ENCODE measurements at regions not wholly inside any gene's neighbourhood (a gene's known extent, or its start where the extent isn't known, plus 50 kb on each side); places are given as distances from the start of the nearest gene placed in this dataset.

- intact Hi-C loops (cut with DNase I) = no loop called here
- no peaks in the 10 kb centered on the region for H3K4me1 ChIP-seq (ENCODE audit: insufficient read depth)
- WGBS, 3 donors = 85 to 95% (median 94%) methylated on average over 4 of the region's 4 CpGs
- no peak overlapping the region for H3K27ac ChIP-seq
- no peaks in the 10 kb centered on the region for H3K36me3 ChIP-seq
- no peaks in the 10 kb centered on the region for H3K9me3 ChIP-seq
- no peak for TF ChIP-seq POLR2A (IDR thresholded peaks at IDR 0.05)
- TF ChIP-seq EP300 (IDR thresholded peaks at IDR 0.05) = no peak
- no peak for TF ChIP-seq CTCF (IDR thresholded peaks at IDR 0.05)
- no peak for DNase-seq
- peaks cover 4% of the 10 kb centered on the region for H3K27me3 ChIP-seq
- no peak overlapping the region for H3K4me3 ChIP-seq
Measured at GRCh38 chr9:80041821-80042220, 470.1 kb downstream of the TLE4 start.

GRCh38 chr9:80040457-80040856, 468.7 kb downstream of the TLE4 start:
- Histone ChIP-seq H3K36me3 (no peaks in the 10 kb centered on the region), H3K9me3 (no peaks in the 10 kb centered on the region), H3K4me3 (no peak overlapping the region), H3K27me3 (peaks cover 4% of the 10 kb centered on the region), H3K27ac (no peak overlapping the region), H3K4me1 (ENCODE audit: insufficient read depth) (no peaks in the 10 kb centered on the region)
- 72 to 90% (median 85%) methylated on average over 4 of the region's 4 CpGs for WGBS, 3 donors
- TF ChIP-seq CTCF (IDR thresholded peaks at IDR 0.05) = no peak
- TF ChIP-seq POLR2A (IDR thresholded peaks at IDR 0.05) = no peak
- no peak for TF ChIP-seq EP300 (IDR thresholded peaks at IDR 0.05)
- no peak for DNase-seq
- intact Hi-C loops (cut with DNase I) = no loop called here

- intact Hi-C loops (cut with DNase I) = no loop called here
- TF ChIP-seq EP300 (IDR thresholded peaks at IDR 0.05) (no peak), CTCF (IDR thresholded peaks at IDR 0.05) (no peak), POLR2A (IDR thresholded peaks at IDR 0.05) (no peak)
- Histone ChIP-seq H3K36me3 (no peaks in the 10 kb centered on the region), H3K4me1 (ENCODE audit: insufficient read depth) (peaks cover 9% of the 10 kb centered on the region), H3K27ac (no peak overlapping the region), H3K4me3 (no peak overlapping the region), H3K27me3 (no peaks in the 10 kb centered on the region), H3K9me3 (no peaks in the 10 kb centered on the region)
- no peak for DNase-seq
- WGBS, 3 donors = 50 to 62% (median 51%) methylated on average over 2 of the region's 2 CpGs
Measured at GRCh38 chr9:80030801-80031200, 459.0 kb downstream of the TLE4 start.

GRCh38 chr9:80028501-80028900, 456.7 kb downstream of the TLE4 start:
- H3K36me3 ChIP-seq = no peaks in the 10 kb centered on the region
- H3K4me3 ChIP-seq = no peak overlapping the region
- WGBS, 3 donors = 12 to 32% (median 20%) methylated on average over 2 of the region's 2 CpGs
- intact Hi-C loops (cut with DNase I) = no loop called here
- no peak overlapping the region for H3K27ac ChIP-seq
- peaks cover 9% of the 10 kb centered on the region for H3K4me1 ChIP-seq (ENCODE audit: insufficient read depth)
- TF ChIP-seq EP300 (IDR thresholded peaks at IDR 0.05) (no peak), CTCF (IDR thresholded peaks at IDR 0.05) (no peak), POLR2A (IDR thresholded peaks at IDR 0.05) (no peak)
- no peaks in the 10 kb centered on the region for H3K9me3 ChIP-seq
- H3K27me3 ChIP-seq = no peaks in the 10 kb centered on the region
- no peak for DNase-seq
